IMR-90 (cell line): ENCODE measurements at regions not wholly inside any gene's neighbourhood (a gene's known extent, or its start where the extent isn't known, plus 50 kb on each side); places are given as distances from the start of the nearest gene placed in this dataset.

ENCODE experiments used
- ATAC-seq: fragments of 200-7000 bp; cut with Tn5 transposase; 2 replicates; pipeline ENCODE4 v1.9.1; 2020; ENCODE audit warnings: low read depth, mild to moderate bottlenecking, moderate library complexity
- BruUV-seq: library from RNA; stranded (reverse); fragments of 400-500 nt; replicated peaks from 2 replicates; lab custom pipeline; 2021; lab: Mats Ljungman, UMichigan
- CTCF ChIA-PET: fragments of 300-600 bp; formaldehyde crosslinking; extraction: SDS; loops from one replicate; lab custom pipeline; 2021; ENCODE audit warnings: antibody characterized with exemption; lab: Yijun Ruan, JAX
- POLR2A ChIA-PET: fragments of 300-600 bp; sonication (Branson Sonifier 250); formaldehyde crosslinking; loops from one replicate; lab custom pipeline; 2022; ENCODE audit warnings: antibody characterized with exemption; ENCODE audit not compliant: unreplicated experiment; lab: Charles Lee
- DNase-seq: peaks from one replicate; pipeline ENCODE4 v3.0.0; 2013
- H2AFZ ChIP-seq: replicated peaks from 2 replicates; pipeline ENCODE3; 2013; ENCODE audit warnings: low read length, mild to moderate bottlenecking; ENCODE audit not compliant: poor library complexity
- H2AK5ac ChIP-seq: 2 replicates; pipeline ENCODE4 v1.6.1; 2013; ENCODE audit warnings: low read depth, low read length, inconsistent platforms
- H2AK9ac ChIP-seq: replicated peaks from 2 replicates; pipeline ENCODE3; 2013; ENCODE audit warnings: mild to moderate bottlenecking, low read depth, low read length, moderate library complexity; ENCODE audit not compliant: poor library complexity
- H2BK120ac ChIP-seq: 2 replicates; pipeline ENCODE4 v1.6.1; 2013; ENCODE audit warnings: low read depth, low read length, inconsistent platforms
- H2BK15ac ChIP-seq: 3 replicates; pipeline ENCODE4 v1.6.1; 2013; ENCODE audit warnings: low read depth, low read length, inconsistent platforms
- H2BK20ac ChIP-seq: 2 replicates; pipeline ENCODE4 v1.6.1; 2013; ENCODE audit warnings: low read depth, mild to moderate bottlenecking, inconsistent platforms, low read length, moderate library complexity
- H2BK5ac ChIP-seq: 2 replicates; pipeline ENCODE4 v1.6.1; 2013; ENCODE audit warnings: mild to moderate bottlenecking, low read depth, low read length, inconsistent platforms; ENCODE audit not compliant: poor library complexity, severe bottlenecking
- H3K14ac ChIP-seq: replicated peaks from 2 replicates; pipeline ENCODE4 v1.6.1; 2013; ENCODE audit warnings: low read depth, low read length, inconsistent platforms
- H3K18ac ChIP-seq: 2 replicates; pipeline ENCODE4 v1.6.1; 2013; ENCODE audit warnings: low read depth, low read length, control low read depth
- H3K23ac ChIP-seq: 2 replicates; pipeline ENCODE4 v1.6.1; 2013; ENCODE audit warnings: low read depth, low read length, inconsistent platforms
- H3K27ac ChIP-seq: 2 replicates; pipeline ENCODE4 v1.5.1; 2013; ENCODE audit warnings: mild to moderate bottlenecking, control low read depth, low read length; ENCODE audit not compliant: insufficient read depth
- H3K27me3 ChIP-seq: 2 replicates; pipeline ENCODE4 v1.6.1; 2013; ENCODE audit warnings: low read length; ENCODE audit not compliant: control insufficient read depth, insufficient read depth
- H3K36me3 ChIP-seq: 2 replicates; pipeline ENCODE4 v1.6.1; 2013; ENCODE audit warnings: low read length, mixed read lengths; ENCODE audit not compliant: control insufficient read depth, insufficient read depth
- H3K4ac ChIP-seq: 2 replicates; pipeline ENCODE4 v1.6.1; 2013; ENCODE audit warnings: low read depth, low read length, inconsistent platforms
- H3K4me1 ChIP-seq: 2 replicates; pipeline ENCODE4 v1.6.1; 2013; ENCODE audit warnings: low read length, mixed read lengths; ENCODE audit not compliant: control insufficient read depth, insufficient read depth
- H3K4me2 ChIP-seq: 2 replicates; pipeline ENCODE4 v1.6.1; 2013; ENCODE audit warnings: low read depth, mild to moderate bottlenecking, control low read depth, low read length, moderate library complexity
- H3K4me3 ChIP-seq: 2 replicates; pipeline ENCODE4 v1.5.1; 2013; ENCODE audit warnings: low read depth, mild to moderate bottlenecking, control low read depth, low read length, moderate library complexity; ENCODE audit not compliant: insufficient read depth
- H3K56ac ChIP-seq: 2 replicates; pipeline ENCODE4 v1.6.1; 2013; ENCODE audit warnings: low read length, inconsistent platforms; ENCODE audit not compliant: insufficient read depth; ENCODE audit errors: extremely low read depth
- H3K79me1 ChIP-seq, 2 experiments: 2 replicates each; pipeline ENCODE4 v1.6.1; 2013; ENCODE audit warnings: low read length in 2 of 2, inconsistent platforms in 1 of 2, low read depth in 1 of 2
- H3K9ac ChIP-seq: 2 replicates; pipeline ENCODE4 v1.6.1; 2013; ENCODE audit warnings: low read depth, low read length, control low read depth
- H3K9me1 ChIP-seq: 2 replicates; pipeline ENCODE4 v1.6.1; 2013; ENCODE audit warnings: low read length, inconsistent platforms; ENCODE audit not compliant: insufficient read depth
- H3K9me3 ChIP-seq: 2 replicates; pipeline ENCODE4 v1.6.1; 2013; ENCODE audit warnings: low read length; ENCODE audit not compliant: control insufficient read depth, insufficient read depth
- H4K20me1 ChIP-seq: 2 replicates; pipeline ENCODE4 v1.6.1; 2013; ENCODE audit warnings: low read length, inconsistent platforms; ENCODE audit not compliant: insufficient read depth
- H4K5ac ChIP-seq: 2 replicates; pipeline ENCODE4 v1.6.1; 2013; ENCODE audit warnings: mild to moderate bottlenecking, low read depth, low read length, control low read depth
- H4K8ac ChIP-seq, 2 experiments: 2 replicates each; pipeline ENCODE4 v1.6.1; 2013; ENCODE audit warnings: low read depth in 2 of 2, low read length in 2 of 2, control low read depth in 1 of 2, inconsistent platforms in 1 of 2
- H4K91ac ChIP-seq: 2 replicates; pipeline ENCODE4 v1.6.1; 2013; ENCODE audit warnings: low read depth, low read length, inconsistent platforms; ENCODE audit not compliant: insufficient read depth
- BHLHE40 ChIP-seq: fragments of 150-350 bp; IDR thresholded peaks from 2 replicates; pipeline ENCODE4 v1.6.1; 2016; ENCODE audit warnings: mild to moderate bottlenecking, low read depth, low read length
- MXI1 ChIP-seq: IDR thresholded peaks from 2 replicates; pipeline ENCODE4 v1.6.1; 2012; ENCODE audit warnings: low read depth, mild to moderate bottlenecking, low read length, moderate library complexity, borderline replicate concordance
- POLR2A ChIP-seq: IDR thresholded peaks from 2 replicates; pipeline ENCODE4 v1.6.1; 2012; ENCODE audit warnings: mild to moderate bottlenecking, low read depth, low read length
- RFX5 ChIP-seq: IDR thresholded peaks from 2 replicates; pipeline ENCODE4 v1.8.0; 2012; ENCODE audit warnings: low read depth, mild to moderate bottlenecking, low read length, moderate library complexity
- dilution Hi-C: fragments of 300-500 bp; cut with HindIII; formaldehyde crosslinking; loops from one replicate; pipeline ENCODE4 v1.14.3; 2018; ENCODE audit warnings: low sequenced_read_pairs; ENCODE audit not compliant: unreplicated experiment
- in situ Hi-C: fragments of 300-500 bp; cut with MboI; formaldehyde crosslinking; loops from 3 replicates; pipeline ENCODE4 v1.14.3; 2019; ENCODE audit warnings: low sequenced_read_pairs, inconsistent platforms, mixed read lengths
- intact Hi-C: fragments of 100-400 bp; cut with micrococcal nuclease; formaldehyde crosslinking; loops from 2 replicates; pipeline ENCODE4 v1.10.0; 2022
- TF ChIP-seq, protein P1 (sequence below): fragments of 150-350 bp; IDR thresholded peaks from 2 replicates; pipeline ENCODE4 v1.6.1; 2017; ENCODE audit warnings: mild to moderate bottlenecking, antibody characterized with exemption, low read length, low read depth

- ChIA-PET CTCF (no interaction called here), POLR2A (no interaction called here)
- H2BK20ac ChIP-seq, result no peak overlapping the region
- H3K56ac ChIP-seq, result no peak overlapping the region
- no peak overlapping the region for H2BK120ac ChIP-seq
- TF ChIP-seq, protein P1, sequence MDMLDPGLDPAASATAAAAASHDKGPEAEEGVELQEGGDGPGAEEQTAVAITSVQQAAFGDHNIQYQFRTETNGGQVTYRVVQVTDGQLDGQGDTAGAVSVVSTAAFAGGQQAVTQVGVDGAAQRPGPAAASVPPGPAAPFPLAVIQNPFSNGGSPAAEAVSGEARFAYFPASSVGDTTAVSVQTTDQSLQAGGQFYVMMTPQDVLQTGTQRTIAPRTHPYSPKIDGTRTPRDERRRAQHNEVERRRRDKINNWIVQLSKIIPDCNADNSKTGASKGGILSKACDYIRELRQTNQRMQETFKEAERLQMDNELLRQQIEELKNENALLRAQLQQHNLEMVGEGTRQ, result no peak
- no peak for TF ChIP-seq RFX5
- no peak for TF ChIP-seq MXI1
- no peak for TF ChIP-seq POLR2A
- TF ChIP-seq BHLHE40, result no peak
- dilution Hi-C loops, result no loop called here
- in situ Hi-C loops, result no loop called here
- H3K23ac ChIP-seq, result no peak overlapping the region
- H3K36me3 ChIP-seq, result no peaks in the 10 kb centered on the region
- no peak overlapping the region for H2AFZ ChIP-seq
- H3K9ac ChIP-seq, result no peak overlapping the region
- H3K9me1 ChIP-seq, result no peaks in the 10 kb centered on the region
- H3K18ac ChIP-seq, result no peak overlapping the region
- H3K27me3 ChIP-seq, result no peaks in the 10 kb centered on the region
- DNase-seq (no peak), ATAC-seq (no peak)
- no peak overlapping the region for H4K8ac ChIP-seq
- H3K27ac ChIP-seq, result no peak overlapping the region
- intact Hi-C loops, result no loop called here
- no peak overlapping the region for H2AK5ac ChIP-seq
- H3K4me1 ChIP-seq, result no peaks in the 10 kb centered on the region
- H3K4ac ChIP-seq, result no peak overlapping the region
- H4K5ac ChIP-seq, result no peak overlapping the region
- no peaks in the 10 kb centered on the region for H3K79me1 ChIP-seq
- no peak overlapping the region for H3K4me3 ChIP-seq
- no peak overlapping the region for H3K4me2 ChIP-seq
- no peak overlapping the region for H2BK15ac ChIP-seq
- H4K91ac ChIP-seq, result no peak overlapping the region
- H3K14ac ChIP-seq, result no peak overlapping the region
- H4K20me1 ChIP-seq, result no peaks in the 10 kb centered on the region
- H2AK9ac ChIP-seq, result no peak overlapping the region
- peaks cover 2% of the 10 kb centered on the region; the same call in 1 of the 2 replicates for H3K9me3 ChIP-seq
- no peak overlapping the region for H2BK5ac ChIP-seq
- no TSS peak for BruUV-seq
Measured at GRCh38 chr2:228433721-228434120, 252.2 kb upstream of the SPHKAP start.
